ENCODE measurements at regions not wholly inside any gene's neighbourhood (a gene's known extent, or its start where the extent isn't known, plus 50 kb on each side); places are given as distances from the start of the nearest gene placed in this dataset.

- no peak for DNase-seq
These were observed 551.4 kb downstream of the TBC1D4 start for GRCh38 chr13:74930402-74931165.

- no peak for DNase-seq
These were observed 552.5 kb downstream of the TBC1D4 start for GRCh38 chr13:74929436-74929835.

DNA sequence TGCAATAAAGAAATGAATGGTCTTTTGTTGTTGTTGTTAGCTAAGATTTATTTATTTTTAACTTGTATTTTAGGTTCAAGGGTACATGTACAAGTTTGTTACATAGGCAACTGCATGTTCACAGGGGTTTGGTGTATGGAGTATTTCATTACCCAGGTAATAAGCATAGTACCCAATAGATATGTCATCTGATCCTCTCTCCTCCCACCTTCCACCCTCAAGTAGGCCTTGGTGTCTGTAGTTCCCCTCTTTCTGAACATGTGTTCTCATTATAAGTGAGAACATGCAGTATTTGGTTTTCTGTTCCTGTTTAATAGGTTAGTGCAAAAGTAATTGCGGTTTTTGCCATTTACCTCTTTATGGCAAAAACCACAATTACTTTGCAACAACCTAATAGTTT lies 554.1 kb downstream of the TBC1D4 start:
- no peak for DNase-seq

GRCh38 chr13:74922963-74923362 lies 559.0 kb downstream of the TBC1D4 start:
- DNase-seq: no peak

- no peak for DNase-seq
These were observed 560.6 kb downstream of the TBC1D4 start for GRCh38 chr13:74921326-74921725.

DNA sequence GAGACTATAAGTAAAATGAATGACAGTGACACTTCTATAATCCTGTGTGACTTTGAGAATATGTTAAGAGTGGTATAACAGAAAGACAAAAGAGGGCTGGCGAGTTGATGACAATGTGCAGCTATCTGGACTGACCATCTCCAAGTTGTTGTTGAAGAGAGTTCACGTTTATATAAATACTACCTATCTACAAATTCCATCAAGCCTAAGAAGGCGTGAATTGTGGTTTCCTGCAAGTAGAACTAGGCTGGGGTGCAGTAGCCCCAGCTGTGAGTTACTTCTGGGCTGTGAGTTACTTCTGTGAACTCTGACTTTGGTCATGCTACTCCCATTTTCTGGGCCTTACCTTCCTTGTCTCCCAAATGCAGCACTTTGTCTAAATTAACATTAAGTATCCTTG lies 561.0 kb downstream of the TBC1D4 start:
- no peak for DNase-seq

GRCh38 chr13:74920361-74920760 lies 561.6 kb downstream of the TBC1D4 start:
- DNase-seq: no peak

- DNase-seq: no peak
These were observed 562.1 kb downstream of the TBC1D4 start for GRCh38 chr13:74919914-74920313.

DNA sequence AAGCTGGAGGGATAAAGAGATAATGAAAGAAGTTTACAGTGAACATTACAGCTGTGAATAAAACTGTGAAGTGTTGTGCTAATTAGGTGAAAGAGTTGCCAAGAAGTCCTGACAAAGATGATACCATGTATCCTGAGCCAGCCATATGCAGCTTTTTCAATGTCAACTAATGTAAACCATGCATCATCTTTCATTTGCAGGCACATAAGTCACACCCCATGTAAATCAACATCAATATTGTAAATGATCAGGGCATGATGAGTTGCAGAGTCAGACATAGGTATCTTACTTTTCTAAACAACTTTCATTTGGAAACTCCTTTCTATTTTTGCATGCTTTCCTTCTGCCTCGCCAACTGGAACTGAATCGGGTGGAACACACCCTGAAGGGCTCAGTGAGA lies 569.1 kb downstream of the TBC1D4 start:
- DNase-seq: no peak

GRCh38 chr13:74910415-74910814 lies 571.6 kb downstream of the TBC1D4 start:
- DNase-seq: no peak

- DNase-seq: no peak
These were observed 574.2 kb downstream of the TBC1D4 start for GRCh38 chr13:74907788-74908187.

GRCh38 chr13:74904556-74904955 lies 577.4 kb downstream of the TBC1D4 start:
- DNase-seq: no peak

GRCh38 chr13:74895042-74895796 lies 586.8 kb downstream of the TBC1D4 start:
- no peak for DNase-seq

GRCh38 chr13:74892096-74892495 lies 589.9 kb downstream of the TBC1D4 start:
- DNase-seq: no peak

DNA sequence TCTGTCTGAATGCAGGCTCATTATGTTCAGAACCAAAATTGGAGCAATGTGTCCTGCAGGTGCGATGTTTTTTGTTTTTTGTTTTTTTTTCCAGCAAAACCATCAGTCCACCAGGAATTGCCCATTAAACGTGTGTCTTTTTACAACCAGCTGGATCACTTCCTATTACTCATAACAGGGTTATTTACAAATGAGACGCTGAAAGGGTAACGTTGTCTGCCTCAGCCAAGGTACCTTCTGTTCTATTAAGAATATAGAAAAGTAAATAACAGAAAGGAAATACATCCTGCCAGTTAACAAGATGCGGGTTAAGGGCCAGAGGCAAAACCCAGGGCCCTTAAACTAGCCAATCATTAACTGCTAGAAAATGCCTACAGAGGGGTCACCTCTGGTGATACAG lies 590.4 kb downstream of the TBC1D4 start:
- no peak for DNase-seq

- DNase-seq: no peak
These were observed 592.6 kb downstream of the TBC1D4 start for GRCh38 chr13:74889321-74889720.

- no peak for DNase-seq
These were observed 595.5 kb downstream of the TBC1D4 start for GRCh38 chr13:74886502-74886901.

DNA sequence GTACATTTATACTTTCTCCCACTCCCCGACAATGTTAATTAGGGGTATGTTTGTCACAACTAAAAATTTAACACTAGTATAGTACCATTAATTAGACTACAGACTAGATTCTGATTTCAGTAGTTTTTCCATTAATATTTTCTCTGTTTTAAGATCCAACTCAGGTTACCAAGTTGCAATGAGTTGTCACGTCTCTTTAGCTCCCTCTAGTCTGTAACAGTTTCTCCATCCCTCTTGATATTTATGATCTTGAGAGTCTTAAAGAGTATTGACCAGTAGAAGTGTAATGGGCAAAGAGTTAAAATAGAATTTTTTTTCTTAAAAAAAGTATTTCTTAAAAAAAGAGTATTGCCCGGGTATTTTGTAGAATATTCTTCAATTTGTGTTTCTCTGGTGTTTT lies 598.1 kb downstream of the TBC1D4 start:
- no peak for DNase-seq

- no peak for DNase-seq
These were observed 610.4 kb downstream of the TBC1D4 start for GRCh38 chr13:74871369-74872070.

DNA sequence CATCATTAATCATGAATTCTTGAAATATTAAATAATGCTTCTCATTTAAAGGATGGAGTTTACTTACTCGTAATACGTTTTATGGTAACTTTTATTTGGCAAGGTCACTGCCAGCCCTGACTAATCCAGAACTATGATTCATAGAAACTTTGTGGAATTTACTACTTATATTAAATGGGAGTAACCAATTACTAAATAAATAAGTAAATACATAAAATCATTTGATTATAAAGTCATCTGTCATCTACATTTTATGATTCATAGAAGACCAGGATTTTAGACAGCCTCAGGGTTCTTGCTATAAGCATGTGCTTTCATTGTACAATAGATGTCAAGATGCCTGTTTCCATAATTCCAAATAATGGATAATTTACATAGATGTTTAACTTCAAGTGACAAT lies 611.1 kb downstream of the TBC1D4 start:
- no peak for DNase-seq

GRCh38 chr13:74869846-74870245 lies 612.1 kb downstream of the TBC1D4 start:
- DNase-seq: no peak

- DNase-seq: no peak
These were observed 613.9 kb downstream of the TBC1D4 start for GRCh38 chr13:74868049-74868448.

DNA sequence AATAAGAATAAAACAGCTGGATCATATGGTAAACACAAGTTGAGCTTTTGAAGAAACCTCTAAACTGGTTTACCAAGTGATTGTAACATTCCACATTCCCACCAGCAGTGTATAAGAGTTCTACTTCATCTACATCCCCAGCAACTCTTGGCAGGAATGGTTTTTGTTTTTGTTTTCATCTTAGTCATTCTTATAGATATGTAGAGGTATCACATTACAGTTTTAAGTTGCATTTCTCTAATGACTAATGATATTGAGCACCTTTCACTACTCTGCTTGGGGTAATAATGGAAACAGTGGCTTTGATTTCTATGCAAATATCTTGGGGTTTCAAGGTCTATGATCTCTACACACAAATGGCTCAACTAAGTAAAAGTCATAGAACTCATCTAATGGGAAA lies 614.5 kb downstream of the TBC1D4 start:
- no peak for DNase-seq

DNA sequence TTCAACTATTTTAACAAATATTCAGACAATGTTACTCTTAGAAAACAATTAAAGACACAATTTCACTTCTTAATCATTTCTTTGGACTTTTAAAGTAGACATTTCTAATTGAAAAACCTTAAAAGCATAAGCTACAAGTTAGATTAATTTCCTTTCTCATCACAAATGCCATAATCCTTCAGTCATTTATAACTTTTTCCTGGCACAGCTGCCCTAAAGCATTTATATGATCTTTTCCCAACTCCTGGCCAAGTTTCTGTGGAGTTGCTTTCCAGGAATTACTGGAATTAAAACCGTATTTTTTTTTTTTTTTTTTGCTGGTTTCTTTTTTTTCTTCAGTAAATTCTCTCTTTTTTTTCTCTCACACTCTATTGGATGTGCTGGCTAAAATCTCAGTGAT lies 615.9 kb downstream of the TBC1D4 start:
- DNase-seq: no peak
